ENCODE measurements at regions not wholly inside any gene's neighbourhood (a gene's known extent, or its start where the extent isn't known, plus 50 kb on each side); places are given as distances from the start of the nearest gene placed in this dataset.
A peak's percentile ranks its signal among the peaks of the same experiment; 100 is the strongest.

DNA sequence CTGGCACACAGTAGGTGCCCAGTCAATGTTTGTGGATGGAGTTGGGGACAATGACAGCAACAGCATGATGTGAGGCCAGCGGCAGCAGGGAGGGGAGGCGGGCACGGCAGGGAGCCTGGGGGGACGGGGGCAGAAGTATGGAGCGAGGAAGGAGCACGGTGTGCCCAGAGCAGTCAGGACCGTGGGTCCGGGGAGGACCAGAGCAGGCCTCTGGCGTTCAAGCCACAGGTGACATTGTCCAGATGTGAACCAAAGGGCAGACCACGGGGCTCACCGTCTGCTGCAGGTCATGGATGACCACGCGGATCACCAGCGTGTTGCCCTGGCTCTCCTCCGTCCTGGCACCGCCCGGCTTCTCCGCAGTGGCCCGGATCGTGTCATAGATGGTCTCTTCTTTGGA, 105.5 kb downstream of the SHANK2 start:
- intact Hi-C loops (cut with DNase I; ENCODE audit: low total_unique reads): no loop called here
- TF ChIP-seq POLR2AphosphoS5 (IDR thresholded peaks at IDR 0.05) (no peak), POLR2A (IDR thresholded peaks at IDR 0.05) (no peak)
- TF ChIP-seq, protein P1, sequence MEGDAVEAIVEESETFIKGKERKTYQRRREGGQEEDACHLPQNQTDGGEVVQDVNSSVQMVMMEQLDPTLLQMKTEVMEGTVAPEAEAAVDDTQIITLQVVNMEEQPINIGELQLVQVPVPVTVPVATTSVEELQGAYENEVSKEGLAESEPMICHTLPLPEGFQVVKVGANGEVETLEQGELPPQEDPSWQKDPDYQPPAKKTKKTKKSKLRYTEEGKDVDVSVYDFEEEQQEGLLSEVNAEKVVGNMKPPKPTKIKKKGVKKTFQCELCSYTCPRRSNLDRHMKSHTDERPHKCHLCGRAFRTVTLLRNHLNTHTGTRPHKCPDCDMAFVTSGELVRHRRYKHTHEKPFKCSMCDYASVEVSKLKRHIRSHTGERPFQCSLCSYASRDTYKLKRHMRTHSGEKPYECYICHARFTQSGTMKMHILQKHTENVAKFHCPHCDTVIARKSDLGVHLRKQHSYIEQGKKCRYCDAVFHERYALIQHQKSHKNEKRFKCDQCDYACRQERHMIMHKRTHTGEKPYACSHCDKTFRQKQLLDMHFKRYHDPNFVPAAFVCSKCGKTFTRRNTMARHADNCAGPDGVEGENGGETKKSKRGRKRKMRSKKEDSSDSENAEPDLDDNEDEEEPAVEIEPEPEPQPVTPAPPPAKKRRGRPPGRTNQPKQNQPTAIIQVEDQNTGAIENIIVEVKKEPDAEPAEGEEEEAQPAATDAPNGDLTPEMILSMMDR (IDR thresholded peaks at IDR 0.05 in 8 of 11, conservative IDR thresholded peaks at IDR 0.05 in 3 of 11): no peak
- Histone ChIP-seq H3K27me3 (replicated peaks in 1 of 7) (peaks cover 0 to 38% (median 0%) of the 10 kb centered on the region in 7 donors), H3K4me1 (no peaks in the 10 kb centered on the region), H3K4me3 (no peak overlapping the region), H3K36me3 (no peaks in the 10 kb centered on the region), H3K9me3 (peaks cover 0 to 6% (median 0%) of the 10 kb centered on the region in 8 donors), H3K27ac (no peak overlapping the region)
- DNase-seq: peak; percentile 59
- 92 to 97% (median 95%) methylated on average over 11 to 20 of the region's 20 CpGs for WGBS, 5 donors

DNA sequence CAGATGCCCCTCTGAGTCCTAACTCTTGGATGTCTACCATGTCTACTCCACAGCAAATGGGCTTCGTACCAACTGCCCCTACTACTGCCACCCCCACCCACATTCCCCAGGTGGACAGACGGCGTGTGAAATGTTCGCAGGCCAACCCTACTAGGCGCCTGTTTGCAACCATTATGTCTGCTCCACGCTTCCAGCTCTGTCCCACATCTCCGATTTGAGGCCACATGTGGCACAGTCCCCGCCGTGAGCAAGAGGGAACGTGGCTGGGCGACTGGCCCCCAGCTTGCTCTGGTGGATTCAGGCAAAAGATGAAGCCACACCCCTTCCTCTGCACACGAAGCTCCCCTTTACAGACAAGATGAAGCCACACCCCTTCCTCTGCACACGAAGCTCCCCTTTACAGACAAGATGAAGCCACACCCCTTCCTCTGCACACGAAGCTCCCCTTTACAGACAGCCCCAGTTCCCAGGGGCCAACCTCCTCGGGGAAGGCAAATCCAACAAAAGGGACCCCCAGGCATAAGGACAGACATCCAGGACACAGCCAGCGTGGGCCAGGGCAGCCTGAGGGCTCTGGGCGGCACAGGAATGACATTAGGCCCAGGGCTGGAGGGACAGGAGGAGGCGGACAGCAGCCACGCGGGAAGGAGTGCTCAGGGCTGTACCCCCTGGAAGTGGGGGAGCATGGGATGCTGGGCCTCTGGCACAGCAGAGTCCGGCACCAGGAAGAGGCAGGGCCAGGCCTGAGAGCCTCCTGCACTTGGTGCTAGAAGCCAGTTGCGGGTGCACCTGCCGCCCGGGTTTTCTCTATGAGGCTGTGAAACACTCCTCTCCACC, 106.2 kb downstream of the SHANK2 start:
- no peak for TF ChIP-seq POLR2AphosphoS5 (IDR thresholded peaks at IDR 0.05)
- TF ChIP-seq POLR2A (IDR thresholded peaks at IDR 0.05): no peak
- TF ChIP-seq, protein P1 (IDR thresholded peaks at IDR 0.05 in 8 of 11, conservative IDR thresholded peaks at IDR 0.05 in 3 of 11): no peak
- peaks cover 0 to 6% (median 0%) of the 10 kb centered on the region in 8 donors for H3K9me3 ChIP-seq
- no peaks in the 10 kb centered on the region for H3K4me1 ChIP-seq
- WGBS, 5 donors: 71 to 79% (median 77%) methylated on average over 17 to 24 of the region's 24 CpGs
- no peaks in the 10 kb centered on the region for H3K36me3 ChIP-seq
- peaks cover 0 to 32% (median 0%) of the 10 kb centered on the region in 7 donors for H3K27me3 ChIP-seq (replicated peaks in 1 of 7)
- no peak overlapping the region for H3K27ac ChIP-seq
- intact Hi-C loops (cut with DNase I; ENCODE audit: low total_unique reads): no loop called here
- DNase-seq: peak; percentile 32
- no peak overlapping the region for H3K4me3 ChIP-seq

GRCh38 chr11:71145368-71145767, 107.0 kb downstream of the SHANK2 start:
- 83 to 88% (median 85%) methylated on average over 6 to 9 of the region's 9 CpGs for WGBS, 5 donors
- peaks cover 0 to 6% (median 0%) of the 10 kb centered on the region in 8 donors for H3K9me3 ChIP-seq
- no peaks in the 10 kb centered on the region for H3K4me1 ChIP-seq
- no peaks in the 10 kb centered on the region for H3K36me3 ChIP-seq
- TF ChIP-seq, protein P1 (IDR thresholded peaks at IDR 0.05 in 8 of 11, conservative IDR thresholded peaks at IDR 0.05 in 3 of 11): no peak
- TF ChIP-seq POLR2A (IDR thresholded peaks at IDR 0.05): no peak
- no peak for TF ChIP-seq POLR2AphosphoS5 (IDR thresholded peaks at IDR 0.05)
- intact Hi-C loops (cut with DNase I; ENCODE audit: low total_unique reads): no loop called here
- H3K4me3 ChIP-seq: no peak overlapping the region
- DNase-seq: peak; percentile 31
- H3K27ac ChIP-seq: no peak overlapping the region
- H3K27me3 ChIP-seq (replicated peaks in 1 of 7): peaks cover 0 to 28% (median 0%) of the 10 kb centered on the region in 7 donors

DNA sequence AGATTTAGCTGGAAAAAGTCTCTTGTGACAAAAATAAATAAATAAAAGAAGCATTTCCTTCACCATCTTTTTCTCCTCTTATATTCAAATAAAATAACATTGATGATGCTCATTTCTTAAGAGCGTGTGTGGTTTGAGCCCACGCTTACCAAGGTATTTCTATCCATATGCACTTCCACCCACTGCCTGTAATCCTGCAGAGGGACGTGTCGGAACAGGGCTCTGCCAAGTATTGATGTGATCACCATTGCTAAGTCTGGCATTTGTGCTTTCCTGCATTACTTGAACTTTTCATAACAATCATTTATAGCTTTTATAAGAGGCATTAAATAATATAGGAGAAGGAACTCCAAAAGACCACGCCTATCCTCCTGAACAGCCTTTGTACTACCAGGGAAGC, 107.6 kb downstream of the SHANK2 start:
- H3K4me1 ChIP-seq: no peaks in the 10 kb centered on the region
- intact Hi-C loops (cut with DNase I; ENCODE audit: low total_unique reads): no loop called here
- WGBS, 5 donors: 87 to 94% (median 89%) methylated on average over 5 of the region's 5 CpGs

More for the DNA sequence above, 107.6 kb downstream of the SHANK2 start:
- Histone ChIP-seq H3K4me3 (no peak overlapping the region), H3K36me3 (no peaks in the 10 kb centered on the region), H3K27me3 (replicated peaks in 1 of 7) (peaks cover 0 to 28% (median 0%) of the 10 kb centered on the region in 7 donors), H3K27ac (no peak overlapping the region), H3K9me3 (peaks cover 0 to 6% (median 0%) of the 10 kb centered on the region in 8 donors)
- TF ChIP-seq POLR2AphosphoS5 (IDR thresholded peaks at IDR 0.05) (no peak), POLR2A (IDR thresholded peaks at IDR 0.05) (no peak)
- TF ChIP-seq, protein P1 (IDR thresholded peaks at IDR 0.05 in 8 of 11, conservative IDR thresholded peaks at IDR 0.05 in 3 of 11): no peak
- no peak for DNase-seq
